Peyer's patch (tissue), 4 donors: ENCODE measurements at regions not wholly inside any gene's neighbourhood (a gene's known extent, or its start where the extent isn't known, plus 50 kb on each side); places are given as distances from the start of the nearest gene placed in this dataset.

Experiments used
- CTCF ChIP-seq, 6 experiments: fragments of 450-650 bp in 4 of 6; fragments of 200-600 bp in 2 of 6; sonication (generic) in 1 of 6; IDR thresholded peaks; one replicate each; pipeline ENCODE4 v1.5.1; 2017 to 2019; ENCODE audit warnings: antibody characterized with exemption in 6 of 6, mild to moderate bottlenecking in 3 of 6, moderate library complexity in 1 of 6
- POLR2A ChIP-seq, 2 donors: fragments of 450-650 bp; IDR thresholded peaks; one replicate each; pipeline ENCODE4 v1.5.1; 2017; ENCODE audit warnings: antibody characterized with exemption in 2 of 2, mild to moderate bottlenecking in 2 of 2, moderate library complexity in 2 of 2

DNA sequence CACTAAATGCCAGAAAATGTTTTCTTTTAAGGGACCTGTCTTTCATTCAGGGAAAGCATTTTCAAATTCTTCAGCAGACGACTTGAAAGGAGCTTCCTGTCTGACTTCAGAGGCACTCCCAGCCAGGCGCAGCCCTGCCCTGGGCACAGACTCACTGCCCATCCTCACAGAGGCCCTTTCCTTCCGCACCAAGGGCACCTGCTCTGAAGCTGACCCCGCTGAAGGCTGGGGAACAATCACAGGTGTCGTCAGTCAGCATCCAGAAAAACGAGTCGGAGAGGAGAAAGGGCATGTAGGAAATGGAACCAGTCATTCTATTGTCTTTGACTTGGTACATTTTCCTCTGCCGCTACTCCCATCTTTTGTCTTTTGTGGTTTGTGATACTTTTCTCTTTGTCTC is 125.3 kb upstream of the PARD3 start:
- TF ChIP-seq CTCF (IDR thresholded peaks at IDR 0.05), result no peak
- no peak for TF ChIP-seq POLR2A (IDR thresholded peaks at IDR 0.05)
